HFFc6 (cell line): ENCODE measurements at regions not wholly inside any gene's neighbourhood (a gene's known extent, or its start where the extent isn't known, plus 50 kb on each side); places are given as distances from the start of the nearest gene placed in this dataset.

ENCODE experiments used
- DNase-seq: peaks from one replicate; pipeline ENCODE4 v3.0.0-alpha.2; 2018
- H3K27ac Mint-ChIP-seq: 2 replicates; pipeline ENCODE4 v1.8.0; 2020; ENCODE audit warnings: mild to moderate bottlenecking, mixed read lengths
- H3K27me3 Mint-ChIP-seq: 2 replicates; pipeline ENCODE4 v1.8.0; 2021; ENCODE audit warnings: mild to moderate bottlenecking, moderate library complexity, mixed read lengths; ENCODE audit not compliant: insufficient read depth
- H3K36me3 Mint-ChIP-seq: 2 replicates; pipeline ENCODE4 v1.8.0; 2021; ENCODE audit warnings: low read depth, mixed read lengths
- H3K4me1 Mint-ChIP-seq: 2 replicates; pipeline ENCODE4 v1.8.0; 2020; ENCODE audit warnings: low read depth, mixed read lengths
- H3K4me3 Mint-ChIP-seq: 2 replicates; pipeline ENCODE4 v1.8.0; 2020; ENCODE audit warnings: mild to moderate bottlenecking, moderate library complexity, mixed read lengths
- H3K9me3 Mint-ChIP-seq: 2 replicates; pipeline ENCODE4 v1.8.0; 2020; ENCODE audit warnings: mild to moderate bottlenecking, mixed read lengths
- CTCF ChIP-seq: fragments of 200-600 bp; sonication (generic); IDR thresholded peaks from 2 replicates; pipeline ENCODE4 v1.5.0; 2021; ENCODE audit warnings: antibody characterized with exemption, mild to moderate bottlenecking

GRCh38 chr9:115922444-115922843 is 231.1 kb upstream of the PAPPA start:
- Mint-ChIP-seq H3K4me1 (peaks cover 47% of the 10 kb centered on the region), H3K9me3 (no peaks in the 10 kb centered on the region), H3K36me3 (no peaks in the 10 kb centered on the region), H3K4me3 (no peak overlapping the region), H3K27me3 (no peaks in the 10 kb centered on the region; the same call in none of the 2 replicates), H3K27ac (peak overlapping the region; percentile 3)
- no peak for TF ChIP-seq CTCF
- no peak for DNase-seq

GRCh38 chr9:115923410-115923809 is 230.2 kb upstream of the PAPPA start:
- no peak for TF ChIP-seq CTCF
- Mint-ChIP-seq H3K4me1 (peaks cover 47% of the 10 kb centered on the region), H3K27me3 (no peaks in the 10 kb centered on the region; the same call in none of the 2 replicates), H3K27ac (peak overlapping the region; percentile 56), H3K4me3 (peak overlapping the region; percentile 49), H3K36me3 (no peaks in the 10 kb centered on the region), H3K9me3 (no peaks in the 10 kb centered on the region)
- DNase-seq: no peak

- no peaks in the 10 kb centered on the region for H3K9me3 Mint-ChIP-seq
- no peaks in the 10 kb centered on the region; the same call in none of the 2 replicates for H3K27me3 Mint-ChIP-seq
- TF ChIP-seq CTCF: no peak
- peak overlapping the region; percentile 56 for H3K27ac Mint-ChIP-seq
- H3K36me3 Mint-ChIP-seq: no peaks in the 10 kb centered on the region
- DNase-seq: peak; percentile 95
- peak overlapping the region; percentile 49 for H3K4me3 Mint-ChIP-seq
- peaks cover 47% of the 10 kb centered on the region for H3K4me1 Mint-ChIP-seq
These were observed 229.5 kb upstream of the PAPPA start for GRCh38 chr9:115923903-115924668.

- peaks cover 47% of the 10 kb centered on the region for H3K4me1 Mint-ChIP-seq
- H3K27me3 Mint-ChIP-seq: no peaks in the 10 kb centered on the region; the same call in none of the 2 replicates
- no peaks in the 10 kb centered on the region for H3K9me3 Mint-ChIP-seq
- no peak overlapping the region for H3K4me3 Mint-ChIP-seq
- no peak for TF ChIP-seq CTCF
- H3K27ac Mint-ChIP-seq: peak overlapping the region; percentile 56
- H3K36me3 Mint-ChIP-seq: no peaks in the 10 kb centered on the region
- DNase-seq: no peak
These were observed 229.0 kb upstream of the PAPPA start for GRCh38 chr9:115924669-115924987.

- H3K4me1 Mint-ChIP-seq: peaks cover 51% of the 10 kb centered on the region
- no peak for DNase-seq
These were observed 228.2 kb upstream of the PAPPA start for GRCh38 chr9:115925424-115925823.

More at GRCh38 chr9:115925424-115925823, 228.2 kb upstream of the PAPPA start:
- no peaks in the 10 kb centered on the region for H3K9me3 Mint-ChIP-seq
- H3K27ac Mint-ChIP-seq: no peak overlapping the region
- no peaks in the 10 kb centered on the region for H3K36me3 Mint-ChIP-seq
- no peak overlapping the region for H3K4me3 Mint-ChIP-seq
- H3K27me3 Mint-ChIP-seq: no peaks in the 10 kb centered on the region; the same call in none of the 2 replicates
- TF ChIP-seq CTCF: no peak
